ENCODE measurements at regions not wholly inside any gene's neighbourhood (a gene's known extent, or its start where the extent isn't known, plus 50 kb on each side); places are given as distances from the start of the nearest gene placed in this dataset.

DNA sequence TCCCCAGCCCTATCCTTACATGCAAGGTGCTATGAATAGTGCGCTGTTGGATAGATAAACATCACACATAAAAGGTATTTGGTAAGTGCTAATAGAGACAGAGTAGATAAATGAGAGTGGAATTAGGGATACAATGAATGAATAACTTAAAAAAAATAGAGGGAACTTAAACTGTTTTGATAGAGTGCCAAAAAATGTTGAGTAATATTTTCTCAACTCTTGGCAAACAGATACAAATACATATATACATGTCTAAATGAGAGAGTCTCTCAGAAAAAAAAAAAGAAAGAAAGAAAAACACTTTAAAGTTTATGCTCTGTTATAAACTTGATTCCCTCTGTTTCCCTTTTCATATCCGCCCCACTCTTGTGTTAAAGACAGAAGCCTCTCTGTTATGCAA lies 667.4 kb downstream of the ROBO2 start:
- Histone ChIP-seq H3K27me3 (no peaks in the 10 kb centered on the region), H3K36me3 (no peaks in the 10 kb centered on the region), H3K4me1 (ENCODE audit: low read depth) (no peaks in the 10 kb centered on the region), H3K9me3 (ENCODE audit: low read depth) (no peaks in the 10 kb centered on the region), H3K4me3 (no peak overlapping the region), H3K27ac (no peak overlapping the region)
- TF ChIP-seq, protein P1, sequence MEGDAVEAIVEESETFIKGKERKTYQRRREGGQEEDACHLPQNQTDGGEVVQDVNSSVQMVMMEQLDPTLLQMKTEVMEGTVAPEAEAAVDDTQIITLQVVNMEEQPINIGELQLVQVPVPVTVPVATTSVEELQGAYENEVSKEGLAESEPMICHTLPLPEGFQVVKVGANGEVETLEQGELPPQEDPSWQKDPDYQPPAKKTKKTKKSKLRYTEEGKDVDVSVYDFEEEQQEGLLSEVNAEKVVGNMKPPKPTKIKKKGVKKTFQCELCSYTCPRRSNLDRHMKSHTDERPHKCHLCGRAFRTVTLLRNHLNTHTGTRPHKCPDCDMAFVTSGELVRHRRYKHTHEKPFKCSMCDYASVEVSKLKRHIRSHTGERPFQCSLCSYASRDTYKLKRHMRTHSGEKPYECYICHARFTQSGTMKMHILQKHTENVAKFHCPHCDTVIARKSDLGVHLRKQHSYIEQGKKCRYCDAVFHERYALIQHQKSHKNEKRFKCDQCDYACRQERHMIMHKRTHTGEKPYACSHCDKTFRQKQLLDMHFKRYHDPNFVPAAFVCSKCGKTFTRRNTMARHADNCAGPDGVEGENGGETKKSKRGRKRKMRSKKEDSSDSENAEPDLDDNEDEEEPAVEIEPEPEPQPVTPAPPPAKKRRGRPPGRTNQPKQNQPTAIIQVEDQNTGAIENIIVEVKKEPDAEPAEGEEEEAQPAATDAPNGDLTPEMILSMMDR (IDR thresholded peaks at IDR 0.05; ENCODE audit: low read depth, low read length): no peak
- peak in 1 of 2 donors; percentile 1 for DNase-seq (ENCODE audit: low read depth in 1 of 2, low spot score in 1 of 2)

DNA sequence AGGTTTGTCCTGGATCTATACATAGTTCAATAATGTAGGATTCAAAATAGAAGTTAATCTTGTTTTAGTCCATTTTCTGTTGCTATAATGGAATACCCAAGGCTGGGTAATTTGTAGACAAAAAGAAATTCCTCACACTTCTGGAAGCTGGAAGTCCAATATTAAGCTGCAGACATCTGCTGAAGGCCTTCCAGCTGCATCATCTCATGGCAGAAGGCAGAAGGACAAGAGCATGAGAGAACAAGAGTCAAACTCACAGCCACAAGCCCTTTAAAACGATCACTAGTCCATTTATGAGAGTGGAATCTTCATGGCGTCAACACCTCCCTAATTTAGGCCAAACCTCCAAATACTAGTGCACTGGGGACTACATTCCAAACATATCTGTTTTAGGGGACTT lies 669.3 kb downstream of the ROBO2 start:
- H3K27ac ChIP-seq: no peak overlapping the region
- H3K27me3 ChIP-seq: no peaks in the 10 kb centered on the region
- H3K4me1 ChIP-seq (ENCODE audit: low read depth): no peaks in the 10 kb centered on the region
- H3K36me3 ChIP-seq: no peaks in the 10 kb centered on the region
- TF ChIP-seq, protein P1 (IDR thresholded peaks at IDR 0.05; ENCODE audit: low read depth, low read length): no peak
- DNase-seq (ENCODE audit: low read depth in 1 of 2, low spot score in 1 of 2): no peak
- no peaks in the 10 kb centered on the region for H3K9me3 ChIP-seq (ENCODE audit: low read depth)
- no peak overlapping the region for H3K4me3 ChIP-seq

- H3K4me3 ChIP-seq: no peak overlapping the region
- TF ChIP-seq, protein P1 (IDR thresholded peaks at IDR 0.05; ENCODE audit: low read depth, low read length): no peak
- H3K9me3 ChIP-seq (ENCODE audit: low read depth): no peaks in the 10 kb centered on the region
- no peaks in the 10 kb centered on the region for H3K27me3 ChIP-seq
- H3K27ac ChIP-seq: peak overlapping the region; percentile 9
- no peaks in the 10 kb centered on the region for H3K36me3 ChIP-seq
- peak in 1 of 2 donors; percentile 32 for DNase-seq (ENCODE audit: low read depth in 1 of 2, low spot score in 1 of 2)
- H3K4me1 ChIP-seq (ENCODE audit: low read depth): peaks cover 16% of the 10 kb centered on the region
Measured at GRCh38 chr3:77718311-77718710, 678.4 kb downstream of the ROBO2 start.

GRCh38 chr3:77720460-77720971 lies 680.6 kb downstream of the ROBO2 start:
- Histone ChIP-seq H3K27me3 (no peaks in the 10 kb centered on the region), H3K36me3 (no peaks in the 10 kb centered on the region), H3K4me3 (no peak overlapping the region), H3K9me3 (ENCODE audit: low read depth) (no peaks in the 10 kb centered on the region), H3K27ac (no peak overlapping the region), H3K4me1 (ENCODE audit: low read depth) (peaks cover 16% of the 10 kb centered on the region)
- TF ChIP-seq, protein P1 (IDR thresholded peaks at IDR 0.05; ENCODE audit: low read depth, low read length): no peak
- DNase-seq (ENCODE audit: low read depth in 1 of 2, low spot score in 1 of 2): no peak

DNA sequence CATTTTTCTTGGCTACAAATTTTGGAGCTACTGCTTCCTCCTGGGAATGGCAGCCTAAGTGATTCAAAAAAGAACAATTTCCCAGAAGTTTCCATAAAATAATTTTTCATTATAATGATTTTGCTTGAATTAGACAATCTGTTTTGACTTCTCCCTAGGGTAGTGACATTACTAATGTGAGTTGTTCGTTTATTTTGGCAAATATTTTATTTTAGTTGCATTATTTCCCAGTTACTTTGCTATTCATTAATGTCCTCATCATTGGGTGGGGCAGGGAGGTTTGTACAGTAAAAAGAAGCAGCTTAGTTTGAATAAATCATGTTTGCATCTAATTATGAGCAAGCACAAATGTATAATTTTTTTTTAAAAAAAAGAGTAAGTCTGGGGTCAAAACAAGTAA lies 686.6 kb downstream of the ROBO2 start:
- no peak overlapping the region for H3K27ac ChIP-seq
- H3K9me3 ChIP-seq (ENCODE audit: low read depth): no peaks in the 10 kb centered on the region
- TF ChIP-seq, protein P1 (IDR thresholded peaks at IDR 0.05; ENCODE audit: low read depth, low read length): no peak
- H3K4me3 ChIP-seq: no peak overlapping the region
- H3K4me1 ChIP-seq (ENCODE audit: low read depth): no peaks in the 10 kb centered on the region
- no peaks in the 10 kb centered on the region for H3K36me3 ChIP-seq
- no peak for DNase-seq (ENCODE audit: low read depth in 1 of 2, low spot score in 1 of 2)
- H3K27me3 ChIP-seq: no peaks in the 10 kb centered on the region

GRCh38 chr3:77746048-77746447 lies 706.1 kb downstream of the ROBO2 start:
- Histone ChIP-seq H3K9me3 (ENCODE audit: low read depth) (no peaks in the 10 kb centered on the region), H3K27ac (no peak overlapping the region), H3K4me1 (ENCODE audit: low read depth) (no peaks in the 10 kb centered on the region), H3K4me3 (no peak overlapping the region), H3K27me3 (no peaks in the 10 kb centered on the region), H3K36me3 (no peaks in the 10 kb centered on the region)
- no peak for DNase-seq (ENCODE audit: low read depth in 1 of 2, low spot score in 1 of 2)
- TF ChIP-seq, protein P1 (IDR thresholded peaks at IDR 0.05; ENCODE audit: low read depth, low read length): no peak

Measured in cardiac muscle cell (in vitro differentiated cells and primary cell).